ENCODE measurements at regions not wholly inside any gene's neighbourhood (a gene's known extent, or its start where the extent isn't known, plus 50 kb on each side); places are given as distances from the start of the nearest gene placed in this dataset.

DNA sequence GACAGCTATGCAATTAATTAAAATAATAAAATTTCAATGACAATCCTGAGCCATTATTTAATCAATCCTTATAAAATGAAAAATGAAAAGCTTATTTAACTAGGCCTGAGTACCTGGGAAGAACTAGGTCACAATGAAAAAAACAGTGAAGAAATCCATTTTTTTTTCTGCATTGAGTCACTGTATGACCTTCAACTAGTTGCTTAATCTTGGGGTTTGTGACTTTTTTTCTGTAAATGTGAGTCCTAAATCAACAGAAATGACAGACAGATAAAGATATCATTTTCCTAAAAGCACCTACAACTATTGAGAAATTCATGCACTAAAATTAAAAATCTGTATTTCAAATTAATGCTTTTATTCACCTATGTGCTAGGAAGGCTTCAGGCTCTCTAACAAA is 96.8 kb downstream of the TMEM26 start:
- no peak for DNase-seq

DNA sequence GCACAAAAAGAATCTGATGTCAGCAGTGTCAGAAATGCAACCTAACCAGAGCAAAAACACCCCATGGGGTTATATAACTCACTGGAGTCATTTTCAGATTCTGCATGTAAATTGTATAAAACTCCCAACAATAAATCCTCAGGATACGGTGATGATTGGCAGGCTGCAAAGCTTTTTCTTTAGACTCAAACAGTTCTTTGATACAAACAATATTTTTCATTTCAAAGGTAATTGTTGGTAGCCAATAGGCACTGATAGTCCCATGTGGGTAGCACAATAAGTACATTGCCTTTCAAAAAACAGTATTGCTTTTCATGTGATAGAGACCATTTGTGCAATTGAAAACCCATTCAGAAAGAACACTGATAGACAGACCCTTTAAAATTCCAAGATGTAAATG is 98.0 kb downstream of the TMEM26 start:
- DNase-seq = no peak

DNA sequence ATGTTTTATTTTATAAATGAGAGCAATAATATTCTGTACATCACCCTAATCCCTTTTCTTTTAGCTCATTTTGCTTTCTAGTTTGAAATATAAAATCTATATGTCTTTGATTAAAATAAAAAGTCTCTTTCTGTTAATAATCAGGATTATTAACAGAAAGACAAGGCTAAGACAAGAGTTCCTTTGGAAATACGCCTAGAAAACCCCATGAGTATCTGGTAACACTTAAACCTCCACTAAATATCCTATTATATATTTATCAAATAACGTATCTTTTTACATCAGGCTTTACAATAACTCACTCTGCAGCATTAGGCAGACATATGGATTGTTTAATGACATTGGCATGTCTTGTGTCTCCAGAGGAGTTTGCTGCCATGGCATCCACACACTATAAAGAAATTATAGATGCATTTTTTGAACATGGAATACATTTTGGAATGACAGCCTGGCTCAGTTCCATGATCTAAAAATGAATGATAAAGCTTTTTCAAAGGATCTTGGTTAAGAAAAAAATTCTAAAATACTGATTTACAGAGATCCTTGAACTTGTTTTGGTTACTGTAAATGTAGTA is 98.7 kb downstream of the TMEM26 start:
- DNase-seq = peak; percentile 37

DNA sequence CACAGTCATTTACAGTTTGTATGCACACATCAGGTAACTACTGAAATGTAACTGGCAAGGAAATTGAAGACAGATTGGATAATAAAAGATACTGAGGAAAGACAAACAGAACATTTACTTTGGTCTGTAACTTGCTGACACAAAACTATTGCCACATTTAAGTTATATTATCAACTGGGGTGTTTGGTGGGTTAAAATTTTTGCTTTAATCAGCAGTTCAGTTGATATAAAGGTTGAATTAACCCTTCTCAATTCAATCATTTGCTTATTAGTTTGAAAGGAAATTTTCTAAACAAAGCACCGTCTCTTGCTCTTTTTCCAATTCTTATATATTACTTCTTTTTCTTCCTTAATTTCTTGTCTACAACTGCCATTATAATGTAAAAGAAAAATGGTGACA is 102.4 kb downstream of the TMEM26 start:
- no peak for DNase-seq

DNA sequence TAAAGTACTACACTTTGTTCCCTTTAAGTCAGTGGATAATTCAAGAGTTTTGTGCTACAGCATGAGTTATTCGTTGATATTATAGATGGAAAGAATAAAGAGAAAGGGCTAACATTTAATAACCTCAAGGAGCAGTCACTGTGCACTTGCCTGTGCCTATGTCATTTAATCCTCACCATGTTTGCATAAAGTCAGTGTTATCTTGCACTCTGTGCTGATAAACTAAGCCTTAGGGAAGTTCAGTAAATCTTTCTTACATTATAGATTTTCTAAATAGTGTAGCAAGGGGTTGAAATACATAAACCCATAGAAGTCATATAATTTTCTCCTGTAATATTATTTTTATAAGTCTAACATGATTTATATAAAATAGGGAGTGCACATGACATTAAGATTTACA is 103.1 kb downstream of the TMEM26 start:
- no peak for DNase-seq

DNA sequence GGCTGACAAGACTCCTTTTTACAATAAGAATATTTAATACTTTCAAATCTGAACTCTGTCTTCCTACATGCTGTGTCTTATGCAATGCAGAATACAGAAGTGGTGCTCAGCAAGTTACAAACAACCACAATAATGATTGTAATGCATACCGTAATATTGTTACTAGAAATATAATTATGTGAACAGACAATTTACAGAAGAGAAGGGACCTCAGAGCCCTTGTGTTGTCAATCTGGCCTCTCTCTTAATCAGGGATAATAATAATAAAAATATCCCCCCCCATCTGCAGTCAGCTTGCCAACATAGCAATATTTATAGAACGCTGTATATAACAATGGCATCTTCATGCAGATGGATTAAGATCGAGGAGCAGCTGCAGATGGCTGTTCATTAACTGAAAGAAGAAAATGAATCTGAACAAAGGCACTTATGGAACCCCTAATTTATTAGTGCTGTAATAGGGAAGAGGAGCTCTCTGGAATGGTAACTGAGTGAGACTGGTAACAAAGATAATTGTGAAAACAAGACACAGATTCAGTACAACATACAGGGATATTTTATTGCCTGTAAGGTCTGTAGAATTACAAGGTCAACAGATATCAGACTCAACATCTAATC is 106.3 kb downstream of the TMEM26 start:
- DNase-seq = peak; percentile 8

DNA sequence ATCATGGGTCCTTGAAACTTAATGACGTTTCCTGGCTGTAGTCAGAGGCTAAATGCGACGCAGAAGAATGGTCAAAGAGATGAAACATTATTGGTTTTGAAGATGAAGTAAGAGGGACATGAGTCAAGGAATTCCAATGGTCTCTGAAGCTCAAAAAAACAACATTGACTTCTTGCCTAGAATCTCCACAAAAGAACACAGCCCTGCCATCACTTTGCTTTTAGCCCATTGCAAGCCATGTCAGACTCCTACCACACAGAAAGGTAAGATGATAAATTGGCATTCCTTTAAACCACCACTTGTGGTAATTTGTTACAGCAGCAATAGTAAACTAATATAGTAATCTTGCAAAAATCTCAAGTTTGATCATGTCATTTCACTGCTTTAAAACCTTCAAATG is 109.4 kb downstream of the TMEM26 start:
- DNase-seq = peak; percentile 24

DNA sequence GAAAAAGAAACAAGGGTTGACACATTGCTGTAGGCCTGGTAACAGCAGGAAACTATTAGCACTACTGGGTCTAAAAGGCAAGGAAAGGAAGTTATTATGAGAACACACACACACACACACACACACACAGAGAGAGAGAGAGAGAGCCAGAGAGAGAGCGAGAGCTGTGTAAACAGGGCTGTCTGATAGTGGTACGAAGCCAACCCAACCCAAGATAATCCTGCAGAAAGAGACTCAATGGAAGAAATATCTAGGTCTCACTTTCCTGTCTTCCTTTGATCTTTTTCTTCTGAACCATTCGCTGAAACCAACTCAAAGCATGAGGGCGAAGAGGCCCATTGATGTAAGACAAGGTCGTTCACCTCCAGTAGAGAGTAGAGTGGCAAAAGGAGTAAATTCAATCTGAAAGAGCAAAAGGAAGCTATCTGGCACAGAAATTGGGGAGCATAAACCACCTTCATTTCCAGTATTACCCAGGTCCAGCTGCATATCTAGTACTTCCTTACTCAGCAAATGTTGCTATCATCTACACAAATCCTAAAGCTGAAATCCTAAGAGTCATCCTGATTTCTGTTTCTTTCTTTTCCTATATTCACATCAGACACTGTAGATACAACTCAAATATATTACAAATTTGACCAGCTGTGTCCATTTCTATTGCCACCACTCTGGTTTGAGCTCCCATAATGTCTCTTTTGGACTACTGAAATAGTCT is 110.2 kb downstream of the TMEM26 start:
- DNase-seq = no peak

DNA sequence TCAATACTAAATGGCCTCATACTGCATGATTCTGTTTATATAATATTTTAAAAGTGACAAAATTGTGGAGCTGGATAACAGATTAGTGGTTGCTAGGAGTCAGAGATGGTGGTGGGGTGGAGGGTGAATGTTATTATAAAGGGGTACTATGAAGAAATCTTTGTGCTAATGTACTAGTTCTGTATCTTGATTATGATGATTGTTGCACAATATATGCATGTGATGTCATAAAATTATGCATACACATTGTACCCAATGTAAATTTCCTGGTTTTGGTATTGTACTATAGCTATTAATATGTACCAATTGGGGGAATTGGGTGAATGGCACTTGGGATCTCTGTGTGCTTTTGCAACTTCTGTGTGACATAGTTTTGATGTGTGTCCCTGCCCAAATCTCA is 112.2 kb downstream of the TMEM26 start:
- DNase-seq = no peak

DNA sequence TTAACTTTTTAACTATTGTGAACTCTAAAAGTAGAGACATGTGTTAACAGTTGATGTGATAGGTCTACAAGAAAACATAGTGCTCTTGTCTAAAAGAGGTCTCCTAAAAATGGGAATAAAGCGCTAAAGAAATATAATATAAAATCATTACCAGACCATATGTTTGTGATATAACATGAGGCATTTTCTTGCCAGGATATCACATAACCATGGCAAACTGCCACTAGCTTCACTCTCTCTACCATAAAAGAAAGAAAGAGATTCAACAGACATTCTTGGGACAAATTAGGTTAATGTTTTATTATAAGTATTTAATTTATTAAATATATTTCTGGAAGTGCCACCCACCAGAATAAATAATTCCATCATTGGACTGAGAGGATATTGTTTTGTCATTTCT is 115.0 kb downstream of the TMEM26 start:
- peak; percentile 50 for DNase-seq

DNA sequence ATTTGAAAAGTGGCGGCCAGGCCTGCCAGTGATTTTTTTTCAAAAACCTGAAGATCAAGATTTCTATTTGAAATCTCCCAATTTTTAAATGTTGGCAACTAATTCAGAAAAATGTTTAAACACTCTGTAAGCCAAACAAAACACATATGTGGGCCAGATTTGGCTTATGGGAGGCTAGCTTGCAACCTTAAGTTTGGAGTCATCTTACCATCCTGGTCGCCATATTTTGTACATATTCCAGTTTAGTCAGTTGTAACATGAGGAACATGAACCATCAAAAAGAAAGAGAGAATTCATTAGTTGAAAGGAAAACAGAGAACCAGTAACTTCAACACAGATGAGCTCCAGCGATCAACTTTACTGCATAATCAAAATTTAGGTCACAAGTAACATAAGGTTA is 115.4 kb downstream of the TMEM26 start:
- peak; percentile 20 for DNase-seq

DNA sequence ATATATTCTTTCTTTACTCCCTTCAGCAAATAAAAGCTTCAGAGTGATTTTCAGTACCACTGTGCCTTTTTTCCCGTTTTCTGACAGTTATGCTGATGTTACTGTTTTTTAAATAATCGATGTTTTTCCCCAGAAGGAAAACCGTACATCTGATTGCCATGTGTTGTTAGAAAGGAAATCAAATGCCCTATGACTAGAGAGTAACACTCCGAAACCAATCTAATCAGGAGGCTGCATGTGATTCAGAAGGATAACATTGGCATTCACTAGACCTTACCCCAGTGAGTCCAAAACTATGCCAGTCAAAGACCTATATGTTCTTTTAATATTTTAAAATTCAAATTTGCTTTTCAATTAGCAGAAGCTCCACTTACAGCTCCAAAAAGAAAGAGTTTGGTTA is 116.3 kb downstream of the TMEM26 start:
- DNase-seq = no peak

DNA sequence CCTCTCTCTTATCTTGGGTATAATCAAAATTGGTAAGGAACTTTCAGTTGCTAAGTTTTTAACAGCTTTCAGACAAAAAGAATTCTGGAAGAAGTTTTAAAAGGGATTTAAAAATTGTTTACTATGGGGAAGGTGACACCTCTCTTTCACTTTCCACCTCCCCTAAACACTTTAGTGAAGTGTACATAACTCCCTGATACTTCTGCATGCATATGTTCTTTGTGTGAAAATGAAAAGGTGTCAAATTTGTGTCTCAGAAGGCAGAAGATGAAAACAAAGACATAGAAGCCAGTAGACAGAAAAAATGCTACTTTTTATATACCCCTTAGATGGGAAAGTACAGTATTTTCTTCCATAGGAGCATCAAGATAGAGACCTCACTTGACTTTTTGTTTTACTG is 117.8 kb downstream of the TMEM26 start:
- no peak for DNase-seq

DNA sequence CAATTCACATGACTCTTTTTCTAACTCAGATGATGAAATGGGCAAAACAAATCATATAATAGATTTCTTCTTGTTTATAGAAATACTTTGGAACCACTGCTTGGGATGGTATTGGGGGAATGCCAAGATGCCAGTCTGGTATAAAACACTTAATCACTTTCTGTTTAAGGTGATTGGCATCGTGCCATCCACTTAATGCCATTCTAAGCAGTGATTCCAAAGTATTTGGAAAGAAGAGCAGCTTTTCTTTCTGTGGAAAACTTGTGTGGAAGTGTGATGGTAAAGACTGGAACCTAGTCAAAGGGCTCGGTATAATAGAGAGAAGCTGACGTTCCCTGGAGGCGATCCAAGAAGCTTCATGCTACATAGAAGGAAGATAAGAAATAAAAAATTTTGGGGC is 120.6 kb downstream of the TMEM26 start:
- no peak for DNase-seq

DNA sequence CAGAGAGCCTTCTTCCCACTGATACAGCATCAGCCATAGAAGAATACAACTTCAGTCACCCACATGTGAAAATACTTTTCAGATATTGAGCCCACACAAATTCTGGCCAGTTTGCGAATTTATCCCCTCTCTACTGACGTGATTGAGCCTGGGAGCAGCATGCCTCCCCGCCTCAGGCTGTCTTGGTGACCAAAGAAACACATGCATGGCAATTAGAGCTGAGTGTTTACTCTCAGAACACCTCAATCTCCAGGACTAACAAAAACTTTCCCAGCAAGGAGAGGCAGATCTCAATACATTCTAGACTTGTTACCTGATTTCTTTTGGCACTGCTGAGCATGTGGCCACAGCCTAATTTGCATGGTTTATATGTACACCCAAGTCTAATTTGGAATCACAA is 122.5 kb downstream of the TMEM26 start:
- DNase-seq = no peak

DNA sequence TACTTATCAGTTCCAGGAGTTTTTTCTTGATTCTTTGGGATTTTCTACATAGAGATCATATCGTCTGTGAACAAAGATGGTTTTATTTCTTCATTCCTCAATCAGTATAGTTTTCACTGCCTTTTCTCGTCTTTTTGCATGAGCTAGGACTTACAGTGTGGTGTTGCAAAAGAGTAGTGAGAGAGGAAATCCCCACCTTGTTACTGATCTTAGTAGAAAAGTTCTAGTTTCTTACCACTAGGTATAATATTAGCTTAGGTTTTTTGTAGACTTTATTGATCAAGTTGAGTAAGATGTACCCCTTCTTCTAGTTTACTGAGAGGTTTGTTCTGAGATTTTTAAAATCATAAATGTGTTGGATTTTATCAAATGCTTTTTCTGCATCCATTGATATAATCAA is 123.3 kb downstream of the TMEM26 start:
- no peak for DNase-seq

DNA sequence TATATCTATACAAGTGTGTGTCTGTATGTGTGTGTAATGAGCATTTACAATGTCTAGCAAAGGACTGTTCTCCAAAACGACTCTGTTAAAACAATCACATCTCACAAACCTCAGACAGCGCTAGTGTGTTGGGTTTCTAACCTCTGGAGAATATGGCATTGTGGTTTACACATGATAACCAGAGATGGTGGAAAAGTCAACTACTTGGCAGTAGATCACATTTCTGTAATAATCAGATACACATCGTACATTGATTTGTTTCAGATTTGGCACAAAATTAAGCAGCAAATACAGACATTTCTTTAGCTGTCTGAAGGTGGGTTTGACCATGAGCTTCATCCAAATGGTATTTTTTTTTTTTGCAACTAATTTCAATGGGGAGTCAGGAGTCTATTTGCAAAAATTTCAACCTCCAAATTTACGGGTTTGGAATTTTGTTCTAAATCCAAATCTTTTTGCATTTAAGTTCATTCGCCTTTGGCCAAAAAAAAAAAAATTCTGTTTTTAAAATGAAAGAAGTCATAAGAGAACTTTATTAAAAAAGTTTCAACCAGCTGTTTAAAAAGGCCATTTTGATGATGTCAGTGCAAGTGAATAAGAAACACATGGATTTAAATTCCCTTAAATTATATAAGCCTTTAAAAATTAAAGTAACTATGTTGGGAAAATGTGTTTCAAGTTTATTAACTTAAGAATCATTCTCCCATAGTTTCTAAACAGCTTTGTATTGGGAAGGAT is 127.8 kb downstream of the TMEM26 start:
- peak; percentile 42 for DNase-seq

DNA sequence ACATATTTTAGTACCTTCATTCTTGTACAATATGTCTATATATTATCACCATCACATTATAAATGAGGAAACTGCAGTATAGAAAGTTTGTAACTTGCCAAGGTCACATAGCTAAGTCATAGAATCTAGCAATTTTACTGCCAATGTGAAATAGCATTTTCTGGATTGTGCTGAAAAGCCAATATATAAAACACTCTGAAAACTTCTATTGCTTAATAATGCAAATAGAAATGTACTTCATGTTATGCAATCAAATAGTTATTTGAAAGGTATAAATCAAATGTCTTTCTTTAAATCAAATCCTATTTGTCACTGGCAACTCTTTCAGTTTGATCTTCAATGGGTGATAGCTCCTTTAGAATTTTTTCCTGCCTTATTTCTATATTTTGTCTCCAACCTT is 129.5 kb downstream of the TMEM26 start:
- peak; percentile 40 for DNase-seq

DNA sequence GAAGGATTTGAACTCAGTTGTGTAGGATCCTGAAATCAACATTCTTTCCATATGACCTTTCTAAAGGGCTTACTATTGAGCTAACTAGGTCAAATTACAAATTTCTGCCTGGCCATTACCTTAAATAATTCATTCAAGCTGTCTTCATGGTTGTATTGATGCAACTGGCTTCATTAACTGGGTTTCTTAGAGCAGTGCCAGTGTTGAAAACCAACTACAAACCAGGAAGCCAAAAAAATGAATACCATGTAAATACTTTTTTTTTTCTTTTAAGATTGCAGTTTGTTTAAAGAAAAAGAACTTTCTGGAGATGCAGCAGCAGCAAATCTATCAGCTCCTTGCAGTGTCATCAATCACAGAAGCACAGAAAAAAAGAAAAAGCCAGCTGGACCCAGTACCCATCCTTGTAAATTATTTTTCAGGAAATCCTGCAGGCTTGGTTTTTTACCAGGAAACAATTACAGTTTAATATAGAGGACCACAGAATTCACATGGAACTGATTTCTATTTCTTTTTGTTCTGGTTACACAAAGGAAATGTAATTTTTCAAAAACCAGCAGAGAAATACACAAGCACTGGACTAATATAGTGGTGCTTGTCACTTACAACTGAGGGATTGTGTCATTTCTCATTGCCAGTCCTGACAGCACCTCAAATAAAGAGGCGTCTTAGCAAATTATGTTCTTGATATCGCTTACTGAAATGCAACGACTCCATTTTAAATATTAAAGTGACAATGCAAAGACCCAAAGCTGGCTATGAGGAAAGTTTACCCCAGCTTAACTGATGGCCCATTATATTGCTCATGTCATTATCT is 131.9 kb downstream of the TMEM26 start:
- peak; percentile 31 for DNase-seq

DNA sequence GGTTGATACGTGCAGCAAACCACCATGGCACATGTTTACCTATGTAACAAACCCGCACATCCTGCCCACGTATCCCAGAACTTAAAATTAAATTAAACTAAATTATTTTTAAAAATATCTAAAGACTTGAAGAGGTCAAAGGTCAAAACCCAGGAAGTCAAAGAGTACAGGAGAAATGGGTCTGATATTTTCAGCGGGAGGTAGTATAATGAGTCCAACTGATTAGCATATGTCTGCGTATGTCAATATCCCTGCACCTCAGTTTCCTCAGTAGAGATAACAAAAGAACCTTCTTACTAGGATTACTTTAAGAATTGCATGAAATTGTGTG is 133.0 kb downstream of the TMEM26 start:
- no peak for DNase-seq

DNA sequence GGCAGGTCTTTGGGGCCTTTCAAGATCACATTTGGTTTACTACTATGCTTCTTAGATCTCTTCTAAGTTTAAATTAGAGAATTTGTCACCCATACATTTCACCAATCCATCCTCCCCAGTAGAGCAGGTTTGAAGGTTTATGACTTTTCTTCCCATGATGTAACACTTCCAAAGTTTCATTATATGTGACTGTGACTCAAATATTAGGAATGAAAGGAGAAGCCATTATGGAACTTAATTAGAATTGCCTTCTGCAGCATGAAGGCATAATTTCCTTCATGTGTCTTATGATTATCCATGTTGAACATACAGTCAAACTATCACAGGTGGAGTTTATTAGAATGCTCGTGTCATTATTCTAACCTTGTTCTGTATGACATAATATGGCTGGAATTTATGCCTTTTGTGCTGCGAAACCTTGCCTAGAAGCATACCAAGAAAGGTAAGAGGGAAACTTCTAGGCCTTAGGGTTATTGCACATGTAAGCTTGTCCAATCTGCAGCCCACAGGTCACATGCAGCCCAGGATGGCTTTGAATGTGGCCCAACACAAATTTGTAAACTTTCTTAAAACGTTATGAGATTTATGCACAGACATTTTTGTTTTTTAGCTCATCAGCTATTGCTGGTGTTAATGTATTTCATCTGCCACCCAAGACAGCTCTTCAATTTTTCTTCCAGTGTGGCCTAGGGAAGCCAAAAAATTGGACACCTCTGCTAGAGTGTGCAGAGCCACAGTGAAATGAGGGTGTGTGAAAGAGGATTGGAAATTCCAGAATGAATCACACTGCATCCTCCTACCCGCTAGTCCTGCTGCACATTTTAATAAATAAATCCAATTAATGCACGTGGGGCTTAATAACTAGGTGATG is 133.6 kb downstream of the TMEM26 start:
- peak; percentile 54 for DNase-seq

DNA sequence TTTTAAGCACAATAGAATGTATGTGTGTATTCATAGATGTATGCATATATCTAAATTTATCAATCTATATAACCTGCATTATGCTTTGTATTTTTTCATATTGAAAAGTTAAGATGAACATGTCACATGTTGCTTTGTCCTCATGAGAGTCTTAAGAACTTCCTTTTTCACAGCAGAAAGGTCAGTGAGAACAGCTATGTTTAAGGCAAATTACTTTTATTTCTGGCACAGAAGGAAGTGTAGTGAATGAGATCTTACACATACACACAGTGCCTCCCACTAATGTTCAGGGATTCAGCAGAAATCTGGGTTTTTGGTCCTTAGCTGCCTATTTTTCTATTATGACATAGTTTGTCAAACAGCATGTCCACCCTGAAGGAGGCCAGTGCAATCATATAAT is 134.8 kb downstream of the TMEM26 start:
- no peak for DNase-seq

Measured in fibroblast of skin of right quadriceps (primary cell).